ENCODE measurements at regions not wholly inside any gene's neighbourhood (a gene's known extent, or its start where the extent isn't known, plus 50 kb on each side); places are given as distances from the start of the nearest gene placed in this dataset.

- intact Hi-C loops (cut with DNase I; ENCODE audit: low total_unique reads) = no loop called here
- 78 to 82% methylated on average over 6 of the region's 6 CpGs for WGBS, 2 donors
- TF ChIP-seq CTCF (IDR thresholded peaks at IDR 0.05) = no peak
- no peak for TF ChIP-seq POLR2A (IDR thresholded peaks at IDR 0.05)
These were observed 84.0 kb upstream of the PRR20G start for GRCh38 chr3:127371846-127372245.

GRCh38 chr3:127371334-127371733 lies 83.5 kb upstream of the PRR20G start:
- intact Hi-C loops (cut with DNase I; ENCODE audit: low total_unique reads) = no loop called here
- WGBS, 2 donors = 64 to 74% methylated on average over 10 of the region's 10 CpGs
- DNase-seq (ENCODE audit: low spot score in 2 of 2) = peak in 1 of 2 donors; percentile 39
- no peak for TF ChIP-seq POLR2A (IDR thresholded peaks at IDR 0.05)
- no peak for TF ChIP-seq CTCF (IDR thresholded peaks at IDR 0.05)
- no peak overlapping the region for H3K4me3 ChIP-seq (ENCODE audit: low read depth, poor library complexity, severe bottlenecking)

More at GRCh38 chr3:127371846-127372245, 84.0 kb upstream of the PRR20G start:
- DNase-seq (ENCODE audit: low spot score in 2 of 2) = peak in 1 of 2 donors; percentile 63
- no peak overlapping the region for H3K4me3 ChIP-seq (ENCODE audit: low read depth, poor library complexity, severe bottlenecking)

- WGBS, 2 donors = 46 to 53% methylated on average over 7 to 8 of the region's 9 CpGs
- TF ChIP-seq CTCF (IDR thresholded peaks at IDR 0.05) (no peak), POLR2A (IDR thresholded peaks at IDR 0.05) (no peak)
These were observed 83.1 kb upstream of the PRR20G start for GRCh38 chr3:127370906-127371305.

GRCh38 chr3:127369356-127369935 lies 81.6 kb upstream of the PRR20G start:
- peak in 1 of 2 donors; percentile 60 for DNase-seq (ENCODE audit: low spot score in 2 of 2)
- no peak overlapping the region for H3K4me3 ChIP-seq (ENCODE audit: low read depth, poor library complexity, severe bottlenecking)
- intact Hi-C loops (cut with DNase I; ENCODE audit: low total_unique reads) = no loop called here
- WGBS, 2 donors = 48 to 65% methylated on average over 4 of the region's 4 CpGs
- no peak for TF ChIP-seq CTCF (IDR thresholded peaks at IDR 0.05)
- TF ChIP-seq POLR2A (IDR thresholded peaks at IDR 0.05) = no peak

More at GRCh38 chr3:127370906-127371305, 83.1 kb upstream of the PRR20G start:
- DNase-seq (ENCODE audit: low spot score in 2 of 2) = peak in 1 of 2 donors; percentile 74
- intact Hi-C loops (cut with DNase I; ENCODE audit: low total_unique reads) = no loop called here
- no peak overlapping the region for H3K4me3 ChIP-seq (ENCODE audit: low read depth, poor library complexity, severe bottlenecking)

- DNase-seq (ENCODE audit: low spot score in 2 of 2) = peak in 1 of 2 donors; percentile 74
- H3K4me3 ChIP-seq (ENCODE audit: low read depth, poor library complexity, severe bottlenecking) = no peak overlapping the region
- TF ChIP-seq POLR2A (IDR thresholded peaks at IDR 0.05) = no peak
- no peak for TF ChIP-seq CTCF (IDR thresholded peaks at IDR 0.05)
- intact Hi-C loops (cut with DNase I; ENCODE audit: low total_unique reads) = no loop called here
- WGBS, 2 donors = 46 to 47% methylated on average over 14 of the region's 14 CpGs
These were observed 80.6 kb upstream of the PRR20G start for GRCh38 chr3:127368186-127369032.
